IPS-18c (cell line): ENCODE measurements at regions not wholly inside any gene's neighbourhood (a gene's known extent, or its start where the extent isn't known, plus 50 kb on each side); places are given as distances from the start of the nearest gene placed in this dataset.

ENCODE experiments used
- H3K4me3 ChIP-seq: 2 replicates; pipeline ENCODE4 v1.7.0; 2013; ENCODE audit warnings: low read depth, mild to moderate bottlenecking, low read length, moderate library complexity; ENCODE audit not compliant: insufficient read depth
- H3K9me3 ChIP-seq: one replicate; pipeline ENCODE4 v1.6.1; 2013; ENCODE audit warnings: mild to moderate bottlenecking, low read length, moderate library complexity; ENCODE audit not compliant: control insufficient read depth, insufficient read depth

DNA sequence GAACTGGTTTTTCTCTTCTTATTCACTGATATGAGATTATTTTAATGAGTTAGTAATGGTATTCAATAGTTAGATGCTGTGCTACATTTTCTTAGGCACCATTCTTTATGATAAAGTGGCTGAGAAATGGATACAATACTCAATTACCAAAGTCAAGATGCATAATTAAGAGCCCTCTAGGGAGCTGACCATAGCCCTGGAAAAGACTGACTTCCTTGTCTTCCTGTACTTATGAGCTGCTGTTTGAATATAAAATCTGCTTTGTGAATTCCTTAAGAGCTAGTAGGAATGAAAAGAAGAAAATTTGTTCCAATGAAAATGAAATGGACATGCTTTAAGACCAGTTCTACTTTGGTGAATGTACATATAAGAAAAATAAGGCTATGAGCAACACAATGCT lies 452.3 kb downstream of the KCNA4 start:
- no peak overlapping the region for H3K4me3 ChIP-seq
- no peaks in the 10 kb centered on the region for H3K9me3 ChIP-seq

DNA sequence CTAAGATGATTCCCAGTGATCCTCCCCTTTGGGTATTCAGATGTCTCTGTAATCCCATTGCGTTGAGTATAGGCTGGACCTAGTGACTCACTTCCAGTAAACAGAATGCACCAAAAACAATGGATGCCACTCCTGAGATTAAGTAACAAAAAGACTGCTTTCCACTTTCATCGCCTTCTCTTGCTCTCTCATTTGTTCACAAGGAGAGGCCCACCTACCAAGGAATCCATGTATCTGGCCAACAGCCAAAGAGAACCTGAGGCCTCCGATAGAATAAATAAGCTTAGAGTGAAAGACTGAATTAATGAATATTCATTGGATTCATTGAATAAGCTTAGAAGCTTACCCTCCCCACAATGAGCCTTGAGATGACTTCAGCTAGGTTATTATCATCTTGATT lies 454.6 kb downstream of the KCNA4 start:
- Histone ChIP-seq H3K4me3 (no peak overlapping the region), H3K9me3 (no peaks in the 10 kb centered on the region)

DNA sequence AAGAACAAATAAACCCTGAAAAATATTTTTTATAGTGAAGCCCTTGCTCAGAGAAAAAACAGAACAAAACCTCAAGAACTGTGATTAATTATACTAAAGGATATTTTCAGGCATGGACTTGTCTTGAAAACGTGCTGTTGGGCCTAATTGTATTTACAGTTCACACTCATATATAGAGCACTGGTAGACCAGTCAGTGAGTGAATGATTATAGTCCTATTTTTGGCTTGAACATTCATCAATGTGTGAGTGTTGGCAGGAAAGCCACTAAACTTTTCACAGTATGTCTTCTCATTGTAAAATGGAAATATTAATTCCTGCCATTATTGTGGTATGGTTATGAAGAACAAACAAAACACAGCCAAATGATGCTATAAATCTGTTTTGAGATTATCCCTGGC lies 462.8 kb downstream of the KCNA4 start:
- Histone ChIP-seq H3K9me3 (no peaks in the 10 kb centered on the region), H3K4me3 (no peak overlapping the region)

DNA sequence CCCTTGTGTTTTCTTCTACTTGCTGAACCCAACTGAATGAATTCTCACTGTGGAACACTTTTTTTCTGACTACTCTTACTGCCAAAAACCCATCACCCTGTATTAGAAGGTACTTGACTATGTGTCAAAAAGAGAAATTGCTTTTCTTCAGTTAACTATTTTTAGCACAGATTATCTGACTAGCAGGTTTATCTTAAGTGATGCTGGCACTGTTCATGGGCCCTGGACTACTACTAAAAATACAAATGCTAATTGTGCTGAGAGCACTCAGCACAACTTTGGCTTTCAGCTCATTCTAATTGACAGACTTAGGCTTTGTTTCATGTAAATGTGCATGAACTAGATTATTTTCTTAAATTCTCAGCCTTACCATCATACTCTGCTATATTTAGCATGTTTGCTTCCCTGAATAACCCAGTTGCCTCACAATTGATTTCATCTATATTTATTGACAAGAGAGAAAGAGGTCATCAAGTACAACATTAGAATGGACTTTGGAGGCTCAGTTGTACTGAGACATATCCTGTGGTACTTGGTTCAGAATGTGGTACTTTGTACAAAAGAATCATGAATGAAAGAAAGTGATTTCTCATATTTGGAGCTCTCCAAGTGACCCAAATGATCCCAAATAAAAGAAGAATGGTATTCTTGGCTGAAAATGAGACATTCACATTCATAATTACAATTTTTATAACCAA lies 478.3 kb downstream of the KCNA4 start:
- Histone ChIP-seq H3K4me3 (no peak overlapping the region), H3K9me3 (no peaks in the 10 kb centered on the region)

DNA sequence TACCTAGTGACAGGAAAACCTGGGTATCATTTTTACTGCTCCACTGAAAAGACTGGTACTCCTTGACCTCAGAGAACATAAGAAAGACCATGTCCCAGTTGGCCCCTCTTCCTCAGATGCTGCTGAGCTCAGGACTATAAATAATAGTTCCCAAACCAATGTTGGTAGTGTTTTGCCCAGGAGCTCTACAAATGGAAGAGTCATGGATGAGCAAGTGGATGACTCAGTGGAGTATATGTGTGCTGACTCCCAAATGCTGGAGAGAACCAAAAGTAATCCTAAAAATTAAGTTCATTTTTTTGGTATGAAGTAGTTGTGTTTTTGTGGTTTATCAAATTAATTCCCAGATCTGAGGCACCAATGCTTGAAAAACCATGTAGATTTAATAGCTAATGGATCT lies 482.0 kb downstream of the KCNA4 start:
- no peaks in the 10 kb centered on the region for H3K9me3 ChIP-seq
- no peak overlapping the region for H3K4me3 ChIP-seq

DNA sequence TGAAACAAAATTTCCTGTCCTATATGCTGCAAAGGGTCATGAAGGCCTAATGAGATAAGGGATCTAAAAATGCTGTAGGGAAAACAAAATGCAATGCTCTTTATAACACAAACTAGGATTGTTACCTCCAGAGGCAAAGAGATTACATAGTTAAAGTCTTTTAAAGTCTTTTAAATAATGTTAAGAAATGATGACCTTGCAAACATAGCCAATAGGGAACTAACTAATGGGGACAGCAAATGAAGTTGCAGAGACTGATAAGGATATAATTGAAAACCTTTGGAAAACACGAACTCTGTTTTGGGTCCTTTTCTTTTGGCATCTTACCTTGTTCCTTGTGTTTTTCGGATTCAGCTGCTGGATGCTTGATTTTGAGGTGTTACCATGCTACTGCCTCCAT lies 485.9 kb downstream of the KCNA4 start:
- no peaks in the 10 kb centered on the region for H3K9me3 ChIP-seq
- no peak overlapping the region for H3K4me3 ChIP-seq

DNA sequence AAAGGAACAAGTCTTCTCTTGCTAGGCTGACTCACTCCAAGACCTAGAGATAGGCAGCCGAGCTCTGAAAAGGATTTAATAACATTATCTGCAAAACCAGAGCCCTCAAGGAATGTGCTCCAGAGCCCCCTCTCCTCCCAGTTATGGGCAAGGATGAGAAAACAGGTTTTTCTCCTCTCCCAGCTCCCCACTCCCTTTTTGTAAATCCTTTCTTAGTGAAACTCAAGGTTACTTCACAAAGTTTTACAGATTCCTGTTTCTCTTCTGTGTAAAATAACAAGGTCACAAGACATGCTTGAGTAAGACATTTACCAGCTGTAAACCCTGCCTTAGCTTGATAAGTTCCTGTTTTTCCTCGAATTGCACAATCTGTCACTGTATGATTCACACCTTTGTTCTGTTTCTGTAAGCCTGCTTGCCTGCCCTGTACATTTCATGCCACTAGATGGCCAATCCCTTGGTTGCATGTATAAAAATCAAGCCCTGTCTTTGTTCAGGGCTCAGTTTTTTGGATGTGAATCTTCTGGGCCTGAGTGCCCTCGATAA lies 489.4 kb downstream of the KCNA4 start:
- Histone ChIP-seq H3K4me3 (no peak overlapping the region), H3K9me3 (no peaks in the 10 kb centered on the region)

DNA sequence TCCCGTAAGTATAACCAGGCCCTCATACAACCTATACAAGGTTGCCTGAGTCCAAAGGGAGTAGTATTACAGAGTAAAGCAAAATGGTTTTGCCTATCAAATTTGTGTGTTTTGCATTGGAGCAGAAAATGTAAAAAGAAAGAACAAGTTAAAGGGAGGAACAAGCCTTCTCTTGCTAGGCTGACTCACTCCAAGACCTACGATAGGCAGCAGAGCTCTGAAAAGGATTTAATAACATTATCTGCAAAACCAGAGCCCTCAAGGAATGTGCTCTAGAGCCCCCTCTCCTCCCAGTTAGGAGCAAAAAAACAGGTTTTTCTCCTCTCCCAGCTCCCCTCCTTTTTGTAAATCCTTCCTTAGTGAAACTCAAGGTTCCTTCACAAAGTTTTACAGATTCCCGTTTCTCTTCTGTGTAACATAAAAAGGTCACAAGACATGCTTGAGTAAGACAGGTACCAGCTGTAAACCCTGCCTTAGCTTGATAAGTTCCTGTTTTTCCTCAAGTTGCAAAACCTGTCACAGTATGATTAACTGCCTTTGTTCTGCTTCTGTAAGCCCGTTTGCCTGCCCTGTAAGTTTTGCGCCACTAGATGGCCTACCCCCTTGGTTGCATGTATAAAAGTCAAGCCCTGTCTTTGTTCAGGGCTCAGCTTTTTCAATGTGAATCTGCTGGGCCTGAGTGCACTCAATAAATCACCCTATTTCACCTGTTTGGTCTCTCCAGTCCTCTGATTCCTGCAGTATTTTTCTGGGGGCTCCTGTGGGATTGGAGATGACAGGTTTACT lies 498.2 kb downstream of the KCNA4 start:
- H3K9me3 ChIP-seq: peaks cover 7% of the 10 kb centered on the region
- no peak overlapping the region for H3K4me3 ChIP-seq

DNA sequence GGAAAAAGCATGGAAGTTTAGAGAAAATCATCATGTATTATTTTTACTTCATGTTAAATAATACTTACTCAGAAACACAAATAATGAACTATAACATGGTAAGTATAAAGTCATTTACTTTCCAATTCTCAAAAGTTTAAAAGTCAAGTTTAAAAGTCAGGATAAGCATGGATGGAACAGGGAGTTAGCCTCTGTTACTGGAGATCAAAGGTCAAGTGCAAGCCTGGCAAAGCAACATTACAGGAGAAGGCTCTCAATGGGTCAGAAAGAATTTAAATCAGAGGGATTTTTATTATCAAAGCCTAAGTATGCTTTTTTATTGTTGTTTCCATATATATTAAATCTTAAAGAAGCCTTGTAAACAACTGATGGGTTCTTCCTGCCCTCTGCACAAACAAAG lies 505.4 kb downstream of the KCNA4 start:
- H3K4me3 ChIP-seq: no peak overlapping the region
- H3K9me3 ChIP-seq: no peaks in the 10 kb centered on the region

DNA sequence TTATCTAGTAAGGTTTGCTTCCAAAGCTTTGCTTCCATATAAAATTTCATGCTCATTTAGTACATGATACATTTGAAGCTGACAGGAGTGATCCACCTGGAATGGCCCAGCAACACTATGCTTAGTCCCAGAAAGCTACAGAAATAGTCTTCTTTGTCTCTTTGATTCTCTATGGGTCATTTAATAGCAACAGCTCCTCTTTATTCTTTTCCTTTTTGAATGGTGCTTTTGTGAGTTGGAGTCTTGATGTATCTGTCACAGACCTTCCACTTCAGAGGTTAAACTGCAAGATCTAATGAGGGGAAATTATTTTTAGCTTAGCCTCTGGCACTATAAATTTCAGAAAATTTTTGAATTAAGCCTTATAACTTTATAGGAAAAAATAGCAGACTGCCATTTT lies 509.5 kb downstream of the KCNA4 start:
- no peak overlapping the region for H3K4me3 ChIP-seq

DNA sequence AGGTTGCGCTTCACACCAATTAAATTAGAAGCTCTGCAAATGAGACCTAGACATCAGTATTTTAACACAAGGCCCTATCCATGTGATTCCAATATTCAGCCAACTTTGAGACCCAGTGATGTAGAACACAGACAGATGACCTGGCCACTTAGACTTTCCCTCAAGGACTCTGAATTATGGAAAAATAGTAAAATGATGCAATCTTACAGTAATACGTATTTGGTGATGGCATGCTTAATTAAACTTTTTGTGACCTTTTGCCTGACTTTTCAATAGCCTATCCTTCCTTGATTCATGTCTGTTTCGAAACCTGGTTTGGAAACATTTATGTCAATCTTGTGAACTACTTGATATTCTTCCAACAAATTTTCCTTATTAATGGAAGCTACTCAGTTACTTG lies 521.2 kb downstream of the KCNA4 start:
- no peaks in the 10 kb centered on the region for H3K9me3 ChIP-seq

More for the DNA sequence above, 509.5 kb downstream of the KCNA4 start:
- no peaks in the 10 kb centered on the region for H3K9me3 ChIP-seq

DNA sequence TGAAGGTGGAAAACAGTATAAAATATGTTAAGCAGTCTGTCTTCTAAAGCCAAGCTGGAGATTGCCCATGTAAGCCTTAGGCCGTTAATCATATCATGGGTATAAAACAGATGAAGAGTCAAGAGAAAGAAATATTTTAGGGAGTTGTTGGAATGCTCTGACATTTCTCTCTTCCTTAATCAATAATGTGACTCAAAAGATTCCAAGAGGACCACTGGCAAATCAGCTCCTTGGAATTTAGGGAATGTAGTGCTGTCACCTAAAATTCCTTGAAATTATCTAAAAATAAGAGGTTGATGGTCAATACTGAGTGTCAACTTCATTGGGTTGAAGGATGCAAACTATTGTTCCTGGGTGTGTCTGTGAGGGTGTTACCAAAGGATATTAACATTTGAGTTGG lies 525.9 kb downstream of the KCNA4 start:
- H3K4me3 ChIP-seq: no peak overlapping the region

More for the DNA sequence above, 521.2 kb downstream of the KCNA4 start:
- no peak overlapping the region for H3K4me3 ChIP-seq

DNA sequence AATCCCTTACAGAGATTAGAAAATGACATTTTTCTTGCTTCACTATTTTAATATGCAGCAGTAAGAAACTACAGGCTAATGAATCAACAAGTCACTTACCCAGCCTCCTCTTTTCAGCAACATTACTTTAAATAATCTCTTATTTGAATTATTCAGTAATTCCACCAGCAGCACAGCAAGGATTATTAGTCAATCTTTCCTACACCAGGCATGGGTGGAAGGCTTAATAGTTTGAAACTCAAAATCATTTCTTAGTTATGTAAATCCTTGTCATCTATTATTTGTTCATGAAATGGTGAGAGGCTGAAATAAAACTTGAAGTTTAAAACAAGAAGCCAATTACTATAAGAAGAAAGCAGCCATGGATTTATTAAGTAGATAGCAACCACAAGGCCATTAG lies 530.5 kb downstream of the KCNA4 start:
- no peak overlapping the region for H3K4me3 ChIP-seq
- H3K9me3 ChIP-seq: no peaks in the 10 kb centered on the region

More for the DNA sequence above, 525.9 kb downstream of the KCNA4 start:
- no peaks in the 10 kb centered on the region for H3K9me3 ChIP-seq

DNA sequence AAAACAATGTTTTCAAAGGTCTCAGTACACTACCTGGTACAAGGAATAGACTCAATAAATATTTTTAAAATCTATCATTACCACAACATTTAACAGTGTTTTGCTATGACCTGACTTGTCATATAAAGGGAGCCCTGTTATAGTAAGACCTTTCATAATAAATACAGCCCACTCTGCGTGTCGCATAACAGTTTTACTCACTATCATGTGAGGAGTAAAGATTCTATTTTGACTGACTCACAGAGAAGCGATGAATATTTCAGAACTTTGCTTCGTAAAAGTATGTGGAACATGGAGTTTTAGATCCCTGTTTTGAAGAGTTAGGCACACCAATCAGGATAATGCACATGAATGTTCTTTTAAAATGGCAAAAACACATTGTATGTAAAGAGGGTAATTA lies 531.2 kb downstream of the KCNA4 start:
- Histone ChIP-seq H3K9me3 (no peaks in the 10 kb centered on the region), H3K4me3 (no peak overlapping the region)

DNA sequence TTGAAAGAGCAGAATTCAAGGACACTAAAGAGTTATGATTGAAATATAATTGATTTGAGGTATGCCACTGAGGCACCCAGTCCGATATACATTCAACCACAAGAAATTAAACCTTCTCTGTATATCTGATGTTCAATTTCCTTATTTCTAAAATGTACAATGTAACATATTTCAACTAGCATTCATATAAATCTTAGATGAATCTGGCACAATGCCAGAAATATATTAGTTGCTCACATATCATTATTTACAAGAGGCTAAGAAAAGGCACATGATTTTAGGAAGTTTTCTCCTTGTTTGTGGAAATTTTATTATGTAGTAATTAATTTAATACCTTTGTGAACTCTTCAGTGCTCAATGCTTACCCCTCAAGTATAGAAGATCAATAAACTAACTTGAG lies 532.3 kb downstream of the KCNA4 start:
- no peak overlapping the region for H3K4me3 ChIP-seq
- H3K9me3 ChIP-seq: no peaks in the 10 kb centered on the region

DNA sequence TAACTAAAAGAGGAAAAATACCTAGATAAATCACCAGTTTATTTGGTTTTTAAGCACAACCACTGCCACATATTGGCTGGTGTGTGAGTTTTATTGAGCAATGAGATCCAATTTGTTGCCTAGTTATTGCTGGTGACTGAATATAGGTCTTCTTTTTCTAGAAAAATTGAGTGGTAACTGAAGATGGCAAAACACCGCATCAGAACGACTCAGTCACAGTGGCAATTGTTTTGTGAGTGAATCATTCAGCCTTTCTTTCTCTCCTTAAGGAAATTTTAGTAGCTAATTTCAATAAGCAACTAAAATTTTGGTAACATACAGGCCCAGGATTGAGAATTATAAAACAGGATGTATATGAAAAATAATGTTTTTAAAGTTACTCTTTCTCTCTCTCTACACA lies 533.0 kb downstream of the KCNA4 start:
- no peak overlapping the region for H3K4me3 ChIP-seq

DNA sequence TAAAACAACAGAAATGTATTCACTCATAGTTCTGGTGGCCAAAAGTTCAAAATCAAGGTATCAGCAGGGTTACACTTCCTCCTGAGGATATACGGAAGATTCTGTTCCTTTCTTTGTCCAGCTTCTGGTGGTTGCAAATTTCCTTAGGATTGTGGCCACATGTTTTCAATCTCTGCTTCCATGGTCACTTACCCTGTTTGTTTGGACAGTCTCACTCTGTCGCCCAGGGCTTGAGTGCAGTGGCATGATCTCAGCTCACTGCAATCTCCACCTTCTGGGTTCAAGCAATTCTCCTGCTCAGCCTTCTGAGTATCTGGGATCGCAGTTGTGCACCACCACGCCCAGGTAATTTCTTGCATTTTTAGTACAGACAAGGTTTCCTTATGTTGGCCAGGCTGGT lies 534.3 kb downstream of the KCNA4 start:
- no peaks in the 10 kb centered on the region for H3K9me3 ChIP-seq
- no peak overlapping the region for H3K4me3 ChIP-seq

More for the DNA sequence above, 533.0 kb downstream of the KCNA4 start:
- no peaks in the 10 kb centered on the region for H3K9me3 ChIP-seq

DNA sequence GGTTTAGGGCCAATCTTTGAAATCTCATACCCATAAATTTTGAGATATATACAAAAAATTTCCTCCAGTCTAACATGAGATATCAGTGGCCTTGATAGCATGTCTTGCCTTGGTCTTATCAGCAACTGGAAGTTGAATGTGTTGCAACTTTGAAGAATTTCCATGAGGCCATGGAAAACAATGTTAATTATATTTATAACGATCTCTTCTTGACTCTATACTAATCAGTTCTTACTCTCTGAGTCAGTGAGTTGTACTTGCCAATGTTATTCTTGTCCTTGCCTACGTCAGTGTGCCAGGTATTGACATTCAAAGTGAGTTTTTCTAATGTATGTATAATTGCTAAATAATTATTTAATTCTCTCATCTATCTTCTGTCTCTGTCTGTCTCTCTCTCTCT lies 535.1 kb downstream of the KCNA4 start:
- no peak overlapping the region for H3K4me3 ChIP-seq
- H3K9me3 ChIP-seq: no peaks in the 10 kb centered on the region
